NCI-H1417 (cell line): ENCODE measurements at regions not wholly inside any gene's neighbourhood (a gene's known extent, or its start where the extent isn't known, plus 50 kb on each side); places are given as distances from the start of the nearest gene placed in this dataset.
"Not testable (repeated sequence)": the region's sequence is repeated elsewhere in the genome, so short reads cannot be mapped to it uniquely, and the experiment has no call there.

Experiments used
- DNase-seq, 3 experiments: peaks; one replicate each; lab custom pipeline; 2025; lab: John Stamatoyannopoulos, UW

DNA sequence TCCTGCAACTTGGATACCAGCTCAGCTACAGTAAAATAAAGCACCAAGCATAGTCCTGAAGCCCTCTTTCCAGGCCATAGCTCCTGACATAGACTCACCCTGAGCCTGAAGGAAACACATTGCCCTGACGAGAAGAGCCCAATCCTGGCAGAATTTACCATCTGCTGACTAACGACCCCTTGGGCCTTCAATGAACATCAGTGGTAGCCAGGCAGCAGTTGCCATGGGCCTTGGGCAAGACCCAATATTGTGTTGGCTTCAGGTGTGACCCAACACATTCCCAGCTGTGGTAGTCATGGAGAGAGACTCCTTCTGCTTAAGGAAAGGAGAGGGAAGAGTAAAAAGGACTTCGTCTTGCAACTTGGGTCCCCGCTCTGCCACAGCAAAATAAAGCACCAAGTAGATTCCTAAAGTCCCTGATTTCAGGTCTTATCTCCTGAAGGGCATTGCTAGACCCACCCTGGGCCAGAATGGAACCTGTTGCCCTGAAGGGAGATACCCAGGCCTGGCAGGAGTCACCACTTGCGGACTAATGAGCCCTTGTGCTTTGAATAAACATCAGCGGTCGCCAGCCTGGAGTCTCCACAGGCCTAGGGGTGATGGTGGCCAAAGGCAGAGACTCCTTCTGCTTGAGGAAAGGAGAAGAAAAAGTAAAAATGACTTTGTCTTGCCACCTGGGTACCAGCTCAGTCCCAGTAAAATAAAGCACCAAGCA is 902.6 kb downstream of the C4orf33 start:
- no peak for DNase-seq

DNA sequence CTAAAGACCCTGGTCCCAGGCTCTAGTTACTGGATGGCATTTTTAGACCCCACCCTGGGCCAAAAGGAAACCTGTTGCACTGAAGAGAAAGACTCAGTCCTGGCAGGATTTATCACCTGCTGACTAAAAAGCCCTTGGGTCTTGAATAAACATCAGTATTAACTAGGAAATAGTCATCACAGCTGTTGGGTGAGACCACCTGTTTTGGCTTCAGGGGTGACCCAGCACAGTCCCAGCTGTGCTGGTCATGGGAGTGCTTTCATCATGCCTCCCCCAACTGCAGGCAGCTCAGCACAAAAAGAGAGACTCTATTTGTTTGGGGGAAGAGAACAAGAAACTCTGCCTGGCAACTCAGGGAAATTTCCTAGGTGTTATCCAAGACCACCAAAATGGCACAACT is 903.2 kb downstream of the C4orf33 start:
- no peak for DNase-seq

DNA sequence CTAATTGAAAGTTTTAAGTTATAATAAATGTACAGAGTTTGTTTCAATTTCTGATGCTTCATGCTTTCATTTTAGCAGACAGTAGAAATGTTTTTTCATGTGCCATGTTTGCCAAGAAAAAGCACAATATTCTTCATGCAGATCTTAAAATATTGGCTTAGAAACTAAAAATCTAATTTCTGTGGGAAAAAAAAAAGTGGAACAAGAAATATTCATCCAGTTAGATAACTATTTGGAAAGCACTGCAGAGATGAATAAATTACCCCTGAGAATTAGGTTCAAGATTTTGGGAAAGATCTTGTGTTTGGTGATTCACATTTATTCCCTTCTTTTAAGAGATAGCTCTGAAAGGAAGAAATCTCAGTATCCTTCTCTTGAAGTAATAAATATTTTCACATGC is 912.5 kb downstream of the C4orf33 start:
- DNase-seq, result no peak

DNA sequence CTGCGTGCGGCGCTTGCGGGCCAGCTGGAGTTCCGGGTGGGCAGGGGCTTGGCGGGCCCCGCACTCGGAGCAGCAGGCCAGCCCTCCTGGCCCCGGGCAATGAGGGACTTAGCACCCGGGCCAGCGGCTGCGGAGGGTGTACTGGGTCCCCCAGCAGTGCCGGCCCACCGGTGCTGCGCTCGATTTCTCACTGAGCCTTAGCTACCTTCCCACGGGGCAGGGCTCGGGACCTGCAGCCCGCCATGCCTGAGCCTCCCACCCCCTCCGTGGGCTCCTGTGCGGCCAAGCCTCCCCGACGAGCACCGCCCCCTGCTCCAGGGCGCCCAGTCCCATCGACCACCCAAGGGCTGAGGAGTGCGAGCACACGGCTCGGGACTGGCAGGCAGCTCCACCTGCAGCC is 916.9 kb downstream of the C4orf33 start:
- DNase-seq, result not testable (repeated sequence)

DNA sequence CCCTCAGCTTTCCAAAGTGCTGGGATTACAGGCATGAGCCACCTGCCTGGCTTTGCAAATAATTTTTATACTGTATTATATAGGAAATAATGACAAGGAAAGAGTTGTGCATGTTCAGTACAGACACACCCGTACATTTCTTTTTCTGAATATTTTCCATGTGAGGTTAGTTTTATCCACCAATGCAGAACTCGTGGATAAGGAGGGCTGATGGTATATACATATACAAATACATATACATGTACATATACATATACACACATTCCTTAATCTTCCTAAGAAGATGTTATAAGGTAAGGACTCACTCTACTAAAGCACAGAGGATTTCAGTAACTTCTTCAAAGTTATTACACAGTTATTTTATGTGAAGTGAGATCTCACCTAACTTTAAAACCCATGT is 925.8 kb downstream of the C4orf33 start:
- DNase-seq, result no peak

DNA sequence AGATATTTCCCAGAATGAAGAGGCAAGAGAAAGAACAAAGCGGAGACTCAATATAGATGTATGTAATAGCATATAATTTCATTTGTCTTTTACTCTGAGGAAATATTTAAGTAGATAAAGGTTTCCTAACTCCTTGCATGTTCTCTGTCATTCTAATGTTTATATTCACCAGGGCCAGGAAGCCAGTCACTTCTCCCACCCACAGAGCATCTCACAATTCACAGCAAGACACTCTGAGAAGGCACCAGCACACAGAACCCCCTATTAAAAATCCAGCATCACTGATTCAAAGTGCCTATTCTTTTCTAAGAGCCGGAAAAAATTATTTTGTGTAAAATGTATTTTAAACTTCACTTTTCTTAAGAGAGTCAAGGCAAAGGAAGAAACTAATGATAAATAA is 927.1 kb downstream of the C4orf33 start:
- no peak for DNase-seq

DNA sequence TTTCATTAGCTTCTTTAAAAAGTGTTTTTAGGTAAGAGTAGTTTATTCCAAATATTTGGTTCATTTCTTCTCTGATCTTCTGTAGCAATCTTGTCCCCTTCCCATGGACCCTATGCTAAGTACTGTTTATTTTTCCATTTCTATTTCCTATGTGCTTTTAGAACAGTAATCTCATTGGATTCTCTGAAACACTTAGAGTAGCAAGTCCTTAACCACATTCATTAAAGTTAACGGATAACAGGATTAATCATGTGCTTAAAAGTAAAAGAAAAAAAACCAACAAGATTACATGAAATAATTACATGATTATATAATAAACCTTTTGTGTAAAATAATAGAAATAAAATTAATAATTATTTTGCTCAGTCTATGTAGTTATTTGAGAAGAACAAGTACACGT is 929.7 kb downstream of the C4orf33 start:
- DNase-seq, result no peak

DNA sequence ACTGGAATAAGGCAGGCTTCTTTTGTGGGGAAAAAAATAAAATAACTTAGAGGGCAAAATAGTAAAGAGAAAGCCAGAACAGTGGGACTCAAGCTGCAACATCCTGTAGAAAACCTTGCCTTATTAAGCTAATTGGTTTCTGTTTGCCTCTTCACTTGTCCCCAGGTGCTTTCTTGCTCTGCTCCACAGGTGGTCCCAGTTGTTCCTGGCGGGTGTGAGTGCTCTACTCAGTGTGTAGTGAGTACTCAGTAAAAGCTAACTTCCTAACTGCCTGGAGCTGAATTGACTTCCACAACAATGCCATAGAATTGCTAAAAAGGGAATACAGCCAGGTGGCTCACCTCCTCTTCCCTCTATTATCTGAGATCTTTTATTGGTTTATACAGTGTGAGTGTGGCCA is 930.2 kb downstream of the C4orf33 start:
- peak; percentile 52 to 99 (median 88) for DNase-seq

DNA sequence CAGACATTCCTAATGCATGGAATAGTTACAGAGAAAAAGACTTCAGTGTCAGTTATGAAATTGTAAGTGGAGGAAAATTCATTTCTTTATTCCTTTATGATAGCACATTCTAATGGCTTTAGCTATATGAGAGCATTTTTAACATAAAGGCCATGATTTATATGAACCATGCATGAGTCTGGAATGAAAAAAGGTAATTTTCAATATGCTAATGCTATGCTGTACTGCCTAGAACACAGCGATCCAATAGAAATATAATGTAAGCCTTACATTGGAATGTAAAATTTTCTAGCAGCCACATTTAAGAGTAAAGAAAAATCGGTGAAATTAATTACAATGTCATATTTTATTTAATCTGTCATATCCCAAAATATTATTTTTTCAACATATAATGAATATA is 932.0 kb downstream of the C4orf33 start:
- no peak for DNase-seq

DNA sequence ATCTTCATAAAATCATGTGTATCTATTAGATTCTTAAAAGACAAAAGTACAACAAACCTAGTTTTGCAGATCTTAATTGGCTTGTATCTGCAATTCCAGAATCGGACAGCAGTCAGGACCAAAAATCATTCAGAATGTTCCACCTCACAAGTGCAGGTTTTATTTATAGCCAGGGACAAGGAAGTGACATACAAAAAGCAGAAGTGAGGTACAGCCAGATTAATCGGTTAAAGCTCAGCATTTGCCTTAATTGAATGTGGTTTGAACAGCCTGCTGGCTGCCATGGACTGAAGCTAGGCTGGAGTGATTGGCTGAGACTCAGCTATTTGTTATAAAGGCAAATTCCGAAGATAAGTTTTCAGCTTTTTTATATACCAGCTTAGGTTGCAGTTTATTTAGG is 932.6 kb downstream of the C4orf33 start:
- DNase-seq, result peak in 1 of 3 experiments; percentile 29

DNA sequence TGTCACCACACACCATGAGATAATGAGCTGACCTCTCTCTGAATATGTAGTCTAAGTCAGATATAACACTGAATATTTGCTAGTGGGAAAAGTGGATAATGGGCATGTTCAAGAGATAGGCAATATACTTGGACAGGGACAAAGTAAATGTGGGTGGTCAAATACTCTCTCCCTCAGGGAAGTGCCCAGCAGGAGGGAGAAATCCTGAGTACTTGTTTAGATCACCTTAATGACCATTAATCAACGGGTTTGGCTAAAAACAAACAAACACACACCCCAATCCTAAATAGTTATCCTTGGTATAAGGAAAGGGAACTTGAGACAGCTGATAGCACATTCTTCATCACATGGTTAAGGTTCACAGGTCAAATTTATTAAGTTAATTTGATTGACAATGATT is 933.5 kb downstream of the C4orf33 start:
- DNase-seq, result peak in 2 of 3 experiments; percentile 81 to 96

DNA sequence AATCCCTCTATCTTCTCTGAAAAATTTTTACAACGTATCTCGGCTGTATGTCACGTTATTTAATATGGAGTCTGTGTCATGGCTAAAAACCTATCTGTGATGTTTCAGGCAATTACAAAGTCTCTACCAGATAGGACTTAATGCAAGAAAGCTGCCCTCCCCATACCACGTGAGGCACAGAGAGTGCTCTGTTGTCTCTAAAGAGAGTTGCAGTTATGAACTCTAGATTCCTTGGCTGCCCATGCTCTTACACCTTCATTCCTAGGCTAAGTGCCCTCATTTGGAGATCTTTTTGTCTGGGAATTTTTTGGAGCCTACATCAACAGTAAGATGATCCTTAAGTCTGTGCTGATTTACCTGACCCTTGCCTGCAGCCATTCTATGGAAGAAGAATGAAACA is 935.9 kb downstream of the C4orf33 start:
- no peak for DNase-seq

DNA sequence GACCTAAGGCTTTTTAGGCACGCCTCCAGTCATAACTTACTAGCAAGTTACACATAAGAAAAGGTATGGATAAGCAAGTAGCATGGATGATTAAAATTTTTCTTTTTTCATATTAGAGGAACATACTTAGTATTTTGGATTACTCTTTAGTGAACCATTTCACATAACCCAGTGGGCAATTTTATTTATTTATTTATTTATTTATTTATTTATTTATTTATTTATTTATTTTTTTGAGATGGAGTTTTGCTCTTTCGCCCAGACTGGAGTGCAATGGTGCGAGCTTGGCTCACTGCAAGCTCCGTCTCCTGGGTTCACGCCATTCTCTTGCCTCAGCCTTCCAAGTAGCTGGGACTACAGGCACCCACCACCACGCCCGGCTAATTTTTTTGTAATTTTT is 937.7 kb downstream of the C4orf33 start:
- DNase-seq, result not testable (repeated sequence)

DNA sequence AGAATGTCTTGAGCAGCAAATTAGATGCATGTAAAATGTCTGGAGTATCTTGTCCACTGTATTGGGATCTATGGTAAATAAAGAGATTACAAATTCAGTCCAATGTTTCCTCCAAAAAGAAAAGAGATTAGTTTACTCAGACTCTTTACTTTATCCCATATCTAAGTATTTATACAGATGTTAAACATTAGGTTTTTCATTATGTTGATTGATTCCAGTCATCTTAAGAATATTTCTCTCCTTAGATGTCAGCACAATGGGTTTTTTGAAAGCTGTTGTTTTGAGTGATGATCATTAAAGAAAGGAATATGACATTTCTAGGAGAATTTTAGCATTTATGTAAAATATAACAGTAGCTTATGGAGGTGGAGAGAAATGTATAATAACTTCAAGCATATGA is 938.9 kb downstream of the C4orf33 start:
- no peak for DNase-seq

DNA sequence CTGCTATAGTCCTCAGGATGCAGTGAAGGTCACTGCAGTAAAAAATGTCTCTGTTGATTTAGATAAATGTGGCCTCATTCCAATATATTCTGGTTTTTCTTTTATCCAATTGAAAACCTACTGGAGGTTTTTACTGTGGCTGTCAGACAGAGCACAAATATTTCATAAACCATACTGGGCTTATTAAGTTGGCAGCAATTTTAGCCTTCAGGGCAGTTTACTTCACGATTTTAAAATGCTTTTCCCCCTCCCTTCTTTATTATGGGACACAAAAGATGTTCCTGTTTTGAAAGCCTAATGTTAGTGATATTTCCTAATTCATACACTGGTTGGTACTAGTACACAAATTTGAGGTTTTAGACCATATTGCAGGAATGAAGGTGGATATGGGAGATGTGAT is 939.4 kb downstream of the C4orf33 start:
- DNase-seq, result no peak

DNA sequence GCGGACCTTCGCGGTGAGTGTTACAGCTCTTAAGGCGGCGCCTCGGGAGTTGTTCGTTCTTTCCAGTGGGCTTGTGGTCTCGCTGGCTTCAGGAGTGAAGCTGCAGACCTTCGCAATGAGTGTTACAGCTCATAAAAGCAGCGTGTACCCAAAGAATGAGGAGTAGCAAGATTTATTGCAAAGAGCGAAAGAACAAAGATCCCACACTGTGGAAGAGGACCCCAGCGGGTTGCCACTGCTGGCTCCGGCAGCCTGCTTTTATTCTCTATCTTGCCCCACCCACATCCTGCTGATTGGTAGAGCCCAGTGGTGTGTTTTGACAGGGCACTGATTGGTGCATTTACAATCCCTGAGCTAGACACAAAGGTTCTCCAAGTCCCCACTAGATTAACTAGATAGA is 941.9 kb downstream of the C4orf33 start:
- not testable (repeated sequence) for DNase-seq

DNA sequence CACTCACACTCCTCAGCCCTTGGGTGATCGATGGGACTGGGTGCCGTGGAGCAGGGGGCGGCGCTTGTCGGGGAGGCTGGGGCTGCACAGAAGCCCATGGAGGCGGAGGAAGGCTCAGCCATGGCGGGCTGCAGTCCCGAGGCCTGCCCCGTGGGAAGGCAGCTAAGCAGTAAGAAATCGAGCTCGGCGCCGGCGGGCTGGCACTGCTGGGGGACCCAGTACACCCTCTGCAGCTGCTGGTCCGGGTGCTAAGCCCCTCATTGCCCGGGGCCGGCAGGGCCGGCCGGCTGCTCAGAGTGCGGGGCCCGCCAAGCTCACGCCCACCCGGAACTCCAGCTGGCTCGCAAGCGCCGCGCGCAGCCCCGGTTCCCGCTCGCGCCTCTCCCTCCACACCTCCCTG is 942.6 kb downstream of the C4orf33 start:
- not testable (repeated sequence) for DNase-seq

DNA sequence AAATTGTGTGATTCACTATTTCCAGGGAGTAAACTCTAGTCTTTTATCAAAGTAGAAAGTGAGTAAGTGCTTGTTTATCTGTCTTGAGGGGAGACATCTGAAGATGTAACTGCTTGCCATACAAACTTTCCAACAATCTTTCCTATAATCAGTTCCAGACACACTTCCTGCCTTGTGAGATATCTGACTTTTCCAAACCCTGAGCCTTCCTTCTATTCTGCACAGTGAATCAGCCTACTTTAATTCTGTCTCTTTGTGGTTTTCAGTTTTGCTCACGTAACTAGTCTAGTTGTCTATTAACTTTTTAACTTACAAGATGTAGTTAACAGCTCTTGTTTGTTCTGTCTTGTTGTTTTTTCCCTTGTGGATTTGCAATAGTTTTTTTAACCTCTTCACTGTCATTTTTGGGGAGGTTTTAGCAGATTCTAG is 947.8 kb downstream of the C4orf33 start:
- DNase-seq, result no peak

DNA sequence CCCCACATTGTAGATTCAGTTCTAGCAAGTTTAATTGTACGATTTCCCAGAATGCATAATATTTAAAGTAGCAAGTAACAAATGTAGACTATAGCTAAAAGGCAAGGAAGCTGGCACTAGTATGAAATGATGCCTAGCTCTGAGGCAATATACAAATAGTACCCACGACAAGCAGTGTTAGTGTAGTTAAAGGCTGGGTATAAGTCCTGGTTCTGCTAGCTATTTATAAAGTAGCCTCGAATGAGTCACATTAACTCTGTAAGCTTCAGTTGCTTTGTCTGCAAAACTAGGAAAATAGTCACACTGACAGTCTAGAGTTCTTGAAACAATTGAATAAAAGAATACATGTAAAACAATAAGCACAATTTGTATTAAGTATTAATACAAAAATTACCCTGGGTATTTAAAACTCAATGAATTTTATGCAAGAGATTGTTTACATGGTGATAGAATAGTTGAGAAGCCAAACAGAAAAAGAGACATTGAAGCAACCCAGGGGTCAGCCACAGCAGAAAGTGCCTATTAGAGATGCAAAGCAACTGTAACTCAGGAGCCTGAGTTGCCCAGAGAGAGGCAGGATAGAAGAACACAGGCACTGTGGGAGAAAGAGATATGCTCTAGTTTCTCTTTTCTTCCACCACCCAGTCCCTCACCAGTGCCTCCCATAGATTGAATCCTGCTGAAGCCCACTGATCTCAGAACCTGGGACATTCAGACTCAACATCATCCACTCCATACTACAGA is 949.0 kb downstream of the C4orf33 start:
- no peak for DNase-seq

DNA sequence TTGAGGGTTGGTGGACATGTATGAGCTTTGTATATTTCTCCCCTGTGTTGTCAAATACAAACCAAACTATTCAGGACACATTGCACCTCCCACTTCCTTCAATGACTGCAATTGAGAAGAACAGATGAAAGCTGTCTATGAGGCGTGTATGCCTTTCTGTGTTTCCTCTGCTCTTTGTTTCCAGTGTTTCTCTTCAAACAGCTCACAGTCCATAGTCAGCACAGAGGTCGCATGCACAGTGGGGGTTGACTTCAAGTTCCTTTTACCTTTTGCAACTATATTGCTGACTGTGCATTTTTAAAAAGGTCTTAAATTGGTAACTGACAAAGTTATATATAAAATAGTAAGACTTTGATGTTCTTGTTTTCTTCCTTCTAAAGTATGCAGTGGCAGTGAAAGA is 957.8 kb downstream of the C4orf33 start:
- peak in 1 of 3 experiments; percentile 15 for DNase-seq

DNA sequence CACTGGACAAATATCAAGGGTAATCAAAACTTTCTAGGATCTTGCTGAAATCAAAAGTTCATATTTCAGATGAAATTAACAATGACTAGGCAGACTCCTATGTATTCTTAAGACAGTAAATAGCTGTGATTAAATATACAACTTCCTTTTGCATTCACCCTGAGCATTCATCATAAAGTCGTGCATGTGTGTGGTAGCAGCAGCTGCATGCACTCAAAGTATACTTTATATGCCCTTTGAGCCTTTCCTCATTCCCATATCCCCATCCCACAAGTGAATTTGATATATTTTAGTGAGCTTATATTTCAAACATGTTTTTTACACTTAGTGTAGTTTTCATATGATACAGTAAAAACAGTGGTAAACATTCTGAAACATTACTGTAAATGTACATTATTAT is 959.0 kb downstream of the C4orf33 start:
- no peak for DNase-seq

DNA sequence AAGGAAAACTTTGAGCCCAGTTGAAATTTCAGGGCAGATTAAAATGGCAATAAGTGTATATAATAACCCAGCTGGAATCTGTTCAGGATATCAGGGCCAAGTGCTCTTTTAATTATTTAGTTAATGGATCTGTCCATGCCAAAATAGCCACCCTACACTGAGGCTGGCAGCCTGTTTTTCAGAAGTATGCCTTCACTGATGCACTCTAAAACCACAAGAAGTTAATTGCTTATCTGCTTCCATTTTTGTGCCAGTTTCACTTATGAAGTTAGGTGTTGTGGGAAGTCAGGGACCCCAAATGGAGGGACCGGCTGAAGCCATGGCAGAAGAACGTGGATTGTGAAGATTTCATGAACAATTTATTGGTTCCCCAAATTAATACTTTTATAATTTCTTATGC is 960.3 kb downstream of the C4orf33 start:
- no peak for DNase-seq

DNA sequence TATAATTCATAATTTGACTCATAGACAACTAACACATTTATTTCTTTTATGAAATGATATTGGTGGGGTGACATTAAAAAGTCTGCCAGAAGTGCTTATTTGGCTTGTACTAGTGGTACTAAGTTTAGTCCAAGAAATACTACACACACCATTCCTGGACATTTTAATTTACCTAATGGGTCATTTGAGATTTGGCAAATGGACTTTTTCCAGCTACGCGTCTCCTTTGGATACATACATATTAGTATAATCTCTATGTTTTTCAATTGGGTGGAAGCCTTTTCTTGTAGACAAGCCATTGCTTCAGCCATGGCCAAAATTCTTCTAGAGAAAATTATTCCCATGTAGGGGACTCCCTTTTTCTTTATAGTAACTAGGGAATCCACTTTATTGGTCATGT is 968.5 kb downstream of the C4orf33 start:
- DNase-seq, result no peak

DNA sequence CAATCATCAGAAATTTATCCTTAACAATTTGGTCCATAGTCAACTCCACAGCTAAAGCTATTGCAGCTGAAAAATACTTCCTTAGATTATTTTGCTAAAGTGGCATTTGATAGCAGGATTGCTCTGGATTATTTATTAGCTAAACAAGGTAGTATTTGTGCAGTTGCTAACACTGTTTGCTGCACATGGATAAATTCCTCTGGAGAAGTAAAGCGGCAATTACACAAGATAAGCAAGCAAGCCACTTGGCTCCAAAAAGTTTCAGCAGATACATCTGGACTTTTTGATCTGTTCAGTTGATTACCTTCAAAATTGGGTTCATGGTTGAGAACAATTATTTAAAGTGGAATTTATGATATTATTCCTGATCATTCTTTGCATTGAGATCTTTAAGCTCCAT is 971.5 kb downstream of the C4orf33 start:
- no peak for DNase-seq
